Fibroblast of pulmonary artery (primary cell): ENCODE measurements at regions not wholly inside any gene's neighbourhood (a gene's known extent, or its start where the extent isn't known, plus 50 kb on each side); places are given as distances from the start of the nearest gene placed in this dataset.

ENCODE experiments used
- DNase-seq: peaks from one replicate; pipeline ENCODE4 v3.0.0-alpha.2; 2010; ENCODE audit warnings: low read depth
- H3K4me3 ChIP-seq: replicated peaks from 2 replicates; pipeline ENCODE4 v1.5.1; 2011; ENCODE audit warnings: low read depth, mild to moderate bottlenecking, control low read depth, low read length, moderate library complexity
- TF ChIP-seq, protein P1 (sequence below): IDR thresholded peaks from 2 replicates; pipeline ENCODE4 v1.5.1; 2011; ENCODE audit warnings: mild to moderate bottlenecking, control low read depth, low read length, inconsistent platforms; ENCODE audit errors: missing control alignments

- TF ChIP-seq, protein P1, sequence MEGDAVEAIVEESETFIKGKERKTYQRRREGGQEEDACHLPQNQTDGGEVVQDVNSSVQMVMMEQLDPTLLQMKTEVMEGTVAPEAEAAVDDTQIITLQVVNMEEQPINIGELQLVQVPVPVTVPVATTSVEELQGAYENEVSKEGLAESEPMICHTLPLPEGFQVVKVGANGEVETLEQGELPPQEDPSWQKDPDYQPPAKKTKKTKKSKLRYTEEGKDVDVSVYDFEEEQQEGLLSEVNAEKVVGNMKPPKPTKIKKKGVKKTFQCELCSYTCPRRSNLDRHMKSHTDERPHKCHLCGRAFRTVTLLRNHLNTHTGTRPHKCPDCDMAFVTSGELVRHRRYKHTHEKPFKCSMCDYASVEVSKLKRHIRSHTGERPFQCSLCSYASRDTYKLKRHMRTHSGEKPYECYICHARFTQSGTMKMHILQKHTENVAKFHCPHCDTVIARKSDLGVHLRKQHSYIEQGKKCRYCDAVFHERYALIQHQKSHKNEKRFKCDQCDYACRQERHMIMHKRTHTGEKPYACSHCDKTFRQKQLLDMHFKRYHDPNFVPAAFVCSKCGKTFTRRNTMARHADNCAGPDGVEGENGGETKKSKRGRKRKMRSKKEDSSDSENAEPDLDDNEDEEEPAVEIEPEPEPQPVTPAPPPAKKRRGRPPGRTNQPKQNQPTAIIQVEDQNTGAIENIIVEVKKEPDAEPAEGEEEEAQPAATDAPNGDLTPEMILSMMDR: no peak
- H3K4me3 ChIP-seq: no peak overlapping the region
- DNase-seq: no peak
Measured at GRCh38 chr13:58181111-58181510, 549.6 kb downstream of the PCDH17 start.

- DNase-seq: no peak
- no peak overlapping the region for H3K4me3 ChIP-seq
- TF ChIP-seq, protein P1: no peak
Measured at GRCh38 chr13:58187881-58188280, 556.3 kb downstream of the PCDH17 start.

- no peak overlapping the region for H3K4me3 ChIP-seq
- DNase-seq: peak; percentile 24
- TF ChIP-seq, protein P1: no peak
Measured at GRCh38 chr13:58190577-58190976, 559.0 kb downstream of the PCDH17 start.

DNA sequence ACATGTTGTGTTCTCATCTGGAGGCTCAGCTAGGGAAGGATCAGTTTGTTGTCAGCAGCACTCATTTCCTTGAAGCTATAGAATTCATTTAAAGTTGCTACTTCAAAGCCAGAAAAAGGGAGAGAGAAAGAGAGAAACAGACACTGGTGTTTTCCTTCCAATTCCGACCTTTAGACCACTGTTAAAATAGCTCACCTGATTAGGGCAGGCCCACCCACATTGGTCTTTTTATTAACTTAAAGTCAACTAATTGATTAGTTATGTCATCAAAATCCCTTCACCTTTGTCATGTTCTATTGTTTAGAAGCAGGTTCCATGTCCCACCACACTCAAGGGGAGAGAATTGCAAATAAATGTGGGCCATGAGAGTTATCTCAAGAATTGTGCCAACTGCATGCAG lies 560.2 kb downstream of the PCDH17 start:
- TF ChIP-seq, protein P1: no peak
- no peak overlapping the region for H3K4me3 ChIP-seq
- DNase-seq: no peak

DNA sequence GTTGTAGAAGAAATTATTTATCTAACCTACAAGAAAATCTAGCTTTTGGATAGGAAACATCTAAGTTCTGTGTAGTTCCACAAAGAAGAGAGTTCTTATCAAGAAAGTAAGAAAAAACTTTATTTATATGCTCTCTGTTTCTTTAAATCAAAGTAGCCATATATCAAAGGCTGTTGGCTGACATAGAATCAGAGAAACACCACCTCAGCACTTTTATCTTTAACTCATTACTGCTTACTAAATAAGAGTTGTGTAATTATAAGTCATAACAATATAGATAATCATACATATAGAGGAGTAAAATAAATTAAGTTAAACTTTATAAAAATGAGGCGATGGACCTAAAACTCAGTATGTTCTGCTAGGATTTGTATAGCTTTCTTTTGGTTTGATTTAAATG lies 570.6 kb downstream of the PCDH17 start:
- TF ChIP-seq, protein P1: no peak
- no peak for DNase-seq

GRCh38 chr13:58207501-58207900 lies 576.0 kb downstream of the PCDH17 start:
- no peak for DNase-seq
- TF ChIP-seq, protein P1: no peak
- H3K4me3 ChIP-seq: no peak overlapping the region

More for the DNA sequence above, 570.6 kb downstream of the PCDH17 start:
- H3K4me3 ChIP-seq: no peak overlapping the region

DNA sequence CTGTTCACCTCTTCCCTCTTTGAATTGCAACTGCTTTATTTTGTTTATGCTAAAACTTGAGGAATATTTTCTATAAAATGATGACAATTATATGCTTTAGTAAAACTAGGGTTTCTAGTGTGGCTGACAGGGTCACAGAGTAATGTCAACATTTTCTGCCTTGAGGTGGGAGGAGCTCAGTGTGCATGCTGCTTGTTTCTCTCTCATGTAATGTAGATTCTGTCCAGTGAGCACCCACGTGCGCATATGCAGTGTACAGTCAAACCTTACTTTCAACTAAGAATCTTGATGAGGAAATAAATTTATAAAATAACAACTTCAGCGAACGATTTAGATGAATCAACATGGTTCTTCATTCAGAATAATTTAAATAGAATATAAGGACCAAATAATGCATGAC lies 603.9 kb downstream of the PCDH17 start:
- no peak overlapping the region for H3K4me3 ChIP-seq
- TF ChIP-seq, protein P1: no peak
- DNase-seq: no peak
